GM23338 (cell line): ENCODE measurements at regions not wholly inside any gene's neighbourhood (a gene's known extent, or its start where the extent isn't known, plus 50 kb on each side); places are given as distances from the start of the nearest gene placed in this dataset.

ENCODE experiments used
- ATAC-seq: fragments of 200-7000 bp; cut with Tn5 transposase; 3 replicates; pipeline ENCODE4 v1.9.1; 2020
- DNase-seq: peaks from one replicate; pipeline ENCODE4 v3.0.0-alpha.2; 2015; ENCODE audit warnings: low spot score
- H2AFZ ChIP-seq: fragments of 200-600 bp; sonication (generic); 2 replicates; pipeline ENCODE4 v1.8.0; 2016; ENCODE audit warnings: antibody characterized with exemption, mild to moderate bottlenecking, moderate library complexity
- H3F3A ChIP-seq: fragments of 200-600 bp; sonication (generic); replicated peaks from 2 replicates; pipeline ENCODE4 v1.8.0; 2017; ENCODE audit warnings: antibody characterized with exemption, mixed run types, low read depth
- H3K27ac ChIP-seq: fragments of 200-600 bp; sonication (generic); 2 replicates; pipeline ENCODE4 v1.6.1; 2016; ENCODE audit warnings: low read depth
- H3K27me3 ChIP-seq: fragments of 200-600 bp; sonication (generic); 2 replicates; pipeline ENCODE4 v1.8.0; 2016; ENCODE audit warnings: mild to moderate bottlenecking, mixed run types, moderate library complexity; ENCODE audit not compliant: insufficient read depth
- H3K36me3 ChIP-seq: fragments of 200-600 bp; sonication (generic); 2 replicates; pipeline ENCODE4 v1.8.0; 2016; ENCODE audit warnings: mild to moderate bottlenecking; ENCODE audit not compliant: insufficient read depth
- H3K4me1 ChIP-seq: fragments of 200-600 bp; sonication (generic); 2 replicates; pipeline ENCODE4 v1.8.0; 2016; ENCODE audit warnings: mild to moderate bottlenecking, moderate library complexity; ENCODE audit not compliant: insufficient read depth
- H3K4me2 ChIP-seq: fragments of 200-600 bp; sonication (generic); 2 replicates; pipeline ENCODE4 v1.7.1; 2017; ENCODE audit warnings: mixed run types
- H3K4me3 ChIP-seq: fragments of 200-600 bp; sonication (generic); 2 replicates; pipeline ENCODE4 v1.6.1; 2016; ENCODE audit warnings: mixed run types
- H3K79me2 ChIP-seq: fragments of 200-600 bp; sonication (generic); replicated peaks from 2 replicates; pipeline ENCODE4 v1.8.0; 2017; ENCODE audit warnings: mild to moderate bottlenecking; ENCODE audit not compliant: insufficient read depth
- H3K9me2 ChIP-seq: fragments of 200-600 bp; sonication (generic); 2 replicates; pipeline ENCODE4 v1.8.0; 2017; ENCODE audit not compliant: insufficient read depth
- H4K20me1 ChIP-seq: fragments of 200-600 bp; sonication (generic); replicated peaks from 2 replicates; pipeline ENCODE4 v1.8.0; 2017; ENCODE audit warnings: mild to moderate bottlenecking; ENCODE audit not compliant: insufficient read depth
- H3K27ac Mint-ChIP-seq: 2 replicates; pipeline ENCODE4 v1.8.0; 2020; ENCODE audit warnings: inconsistent platforms, mild to moderate bottlenecking, moderate library complexity, mixed read lengths
- H3K27me3 Mint-ChIP-seq: 3 replicates; pipeline ENCODE4 v1.8.0; 2022; ENCODE audit warnings: low read depth, mild to moderate bottlenecking, moderate library complexity, mixed read lengths, inconsistent platforms; ENCODE audit not compliant: insufficient read depth, poor library complexity
- H3K36me3 Mint-ChIP-seq: 3 replicates; pipeline ENCODE4 v1.8.0; 2021; ENCODE audit warnings: low read depth, mild to moderate bottlenecking, inconsistent platforms, moderate library complexity, mixed read lengths
- H3K4me1 Mint-ChIP-seq: 3 replicates; pipeline ENCODE4 v1.8.0; 2020; ENCODE audit warnings: mild to moderate bottlenecking, inconsistent platforms, mixed read lengths
- H3K4me3 Mint-ChIP-seq: 3 replicates; pipeline ENCODE4 v1.8.0; 2021; ENCODE audit warnings: moderate library complexity, mild to moderate bottlenecking, inconsistent platforms, mixed read lengths
- H3K9me3 Mint-ChIP-seq: 3 replicates; pipeline ENCODE4 v1.8.0; 2020; ENCODE audit warnings: moderate library complexity, mild to moderate bottlenecking, inconsistent platforms, mixed read lengths
- CREB1 ChIP-seq: fragments of 250-450 bp; sonication (Bioruptor Pico); IDR thresholded peaks from 2 replicates; pipeline ENCODE4 v1.5.0; 2020; ENCODE audit warnings: low read depth, mild to moderate bottlenecking, moderate library complexity
- ETS1 ChIP-seq: IDR thresholded peaks from 2 replicates; pipeline ENCODE4 v1.6.1; 2016; ENCODE audit warnings: antibody characterized with exemption
- EZH2phosphoT487 ChIP-seq: fragments of 200-600 bp; sonication (generic); IDR thresholded peaks from one replicate; pipeline ENCODE4 v1.8.1; 2018; ENCODE audit warnings: antibody characterized with exemption; ENCODE audit not compliant: unreplicated experiment
- NANOG ChIP-seq: IDR thresholded peaks from 2 replicates; pipeline ENCODE4 v1.6.1; 2016; ENCODE audit warnings: antibody characterized with exemption, borderline replicate concordance
- REST ChIP-seq: IDR thresholded peaks from one replicate; pipeline ENCODE4 v1.6.1; 2018; ENCODE audit warnings: antibody characterized with exemption; ENCODE audit not compliant: unreplicated experiment
- STAT1 ChIP-seq: IDR thresholded peaks from one replicate; pipeline ENCODE4 v1.6.1; 2016; ENCODE audit warnings: antibody characterized with exemption; ENCODE audit not compliant: unreplicated experiment
- ZNF462 ChIP-seq: fragments of 250-450 bp; sonication (Bioruptor Pico); IDR thresholded peaks from 2 replicates; pipeline ENCODE4 v1.5.0; 2020; ENCODE audit warnings: mild to moderate bottlenecking, moderate library complexity
- TF ChIP-seq, protein P1 (sequence below), 2 experiments: fragments of 200-600 bp in 1 of 2; sonication (generic) in 1 of 2; conservative IDR thresholded peaks; 2 replicates each; pipeline versions ENCODE4 v1.5.1 to v1.6.1; 2016 to 2017; ENCODE audit warnings: antibody characterized with exemption in 2 of 2, low read depth in 2 of 2, mild to moderate bottlenecking in 2 of 2, moderate library complexity in 1 of 2

GRCh38 chr15:24898715-24899272 is 56.0 kb upstream of the SNRPN start (continued):
- TF ChIP-seq REST = no peak

- H3K4me1 Mint-ChIP-seq = peaks cover 33% of the 10 kb centered on the region
- no peaks in the 10 kb centered on the region for H3K79me2 ChIP-seq
- H3K27ac ChIP-seq = peak overlapping the region; percentile 89
- 0 out of 2 replicates have a peak, but pooled peaks cover 9% of the 10 kb centered on the region for H3K9me2 ChIP-seq
- peaks cover 81% of the 10 kb centered on the region for H3K9me3 Mint-ChIP-seq
- no peaks in the 10 kb centered on the region for H3K27me3 ChIP-seq
- H3K4me2 ChIP-seq = peak overlapping the region; percentile 10
- no peaks in the 10 kb centered on the region for H3K36me3 ChIP-seq
- peak overlapping the region; percentile 93 for H3K27ac Mint-ChIP-seq
- H3F3A ChIP-seq = no peaks in the 10 kb centered on the region
- ATAC-seq (peak; percentile 66), DNase-seq (peak; percentile 43)
- H3K27me3 Mint-ChIP-seq = peaks cover 3% of the 10 kb centered on the region
- no peak overlapping the region for H3K4me3 Mint-ChIP-seq
- peaks cover 45% of the 10 kb centered on the region for H3K36me3 Mint-ChIP-seq
- no peak overlapping the region for H2AFZ ChIP-seq
- no peak overlapping the region for H3K4me3 ChIP-seq
- H4K20me1 ChIP-seq = no peaks in the 10 kb centered on the region
- peaks cover 22% of the 10 kb centered on the region for H3K4me1 ChIP-seq
- TF ChIP-seq NANOG (no peak), REST (no peak), ETS1 (no peak), STAT1 (no peak), ZNF462 (CRISPR knock-in tag) (no peak), CREB1 (CRISPR knock-in tag) (no peak), EZH2phosphoT487 (no peak)
- TF ChIP-seq, protein P1, sequence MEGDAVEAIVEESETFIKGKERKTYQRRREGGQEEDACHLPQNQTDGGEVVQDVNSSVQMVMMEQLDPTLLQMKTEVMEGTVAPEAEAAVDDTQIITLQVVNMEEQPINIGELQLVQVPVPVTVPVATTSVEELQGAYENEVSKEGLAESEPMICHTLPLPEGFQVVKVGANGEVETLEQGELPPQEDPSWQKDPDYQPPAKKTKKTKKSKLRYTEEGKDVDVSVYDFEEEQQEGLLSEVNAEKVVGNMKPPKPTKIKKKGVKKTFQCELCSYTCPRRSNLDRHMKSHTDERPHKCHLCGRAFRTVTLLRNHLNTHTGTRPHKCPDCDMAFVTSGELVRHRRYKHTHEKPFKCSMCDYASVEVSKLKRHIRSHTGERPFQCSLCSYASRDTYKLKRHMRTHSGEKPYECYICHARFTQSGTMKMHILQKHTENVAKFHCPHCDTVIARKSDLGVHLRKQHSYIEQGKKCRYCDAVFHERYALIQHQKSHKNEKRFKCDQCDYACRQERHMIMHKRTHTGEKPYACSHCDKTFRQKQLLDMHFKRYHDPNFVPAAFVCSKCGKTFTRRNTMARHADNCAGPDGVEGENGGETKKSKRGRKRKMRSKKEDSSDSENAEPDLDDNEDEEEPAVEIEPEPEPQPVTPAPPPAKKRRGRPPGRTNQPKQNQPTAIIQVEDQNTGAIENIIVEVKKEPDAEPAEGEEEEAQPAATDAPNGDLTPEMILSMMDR (conservative IDR thresholded peaks at IDR 0.05; ENCODE audit: low read depth in 2 of 2) = no peak
These were observed 55.4 kb upstream of the SNRPN start for GRCh38 chr15:24899367-24899766.
